SIG-M5 treated with dmso at 0.1 percent for 504 hours (cell line): ENCODE measurements at regions not wholly inside any gene's neighbourhood (a gene's known extent, or its start where the extent isn't known, plus 50 kb on each side); places are given as distances from the start of the nearest gene placed in this dataset.
A peak's percentile ranks its signal among the peaks of the same experiment; 100 is the strongest.
"Not testable (repeated sequence)": the region's sequence is repeated elsewhere in the genome, so short reads cannot be mapped to it uniquely, and the experiment has no call there.

ENCODE experiments used
- DNase-seq: peaks from one replicate; lab custom pipeline; 2025; ENCODE audit not compliant: unreplicated experiment; lab: John Stamatoyannopoulos, UW

DNA sequence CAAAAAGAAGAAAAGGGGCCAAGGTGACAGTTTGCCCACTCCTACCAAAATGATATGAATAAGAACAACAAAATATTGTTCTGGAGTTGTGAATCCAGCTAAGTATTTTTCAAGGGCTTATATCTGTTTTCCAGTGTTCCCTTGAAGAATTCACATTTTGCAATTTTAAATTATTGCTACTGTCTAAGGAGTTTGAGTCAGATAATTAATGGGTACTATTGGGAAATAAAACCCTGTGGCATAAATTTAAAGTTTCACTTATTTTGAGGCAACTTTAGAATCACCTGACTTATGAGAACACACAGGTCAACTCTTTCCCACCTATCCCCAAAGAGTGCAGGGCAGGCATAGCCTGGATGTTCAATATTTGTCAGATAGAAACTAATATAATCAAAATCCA, 188.0 kb upstream of the GHR start:
- DNase-seq = no peak

DNA sequence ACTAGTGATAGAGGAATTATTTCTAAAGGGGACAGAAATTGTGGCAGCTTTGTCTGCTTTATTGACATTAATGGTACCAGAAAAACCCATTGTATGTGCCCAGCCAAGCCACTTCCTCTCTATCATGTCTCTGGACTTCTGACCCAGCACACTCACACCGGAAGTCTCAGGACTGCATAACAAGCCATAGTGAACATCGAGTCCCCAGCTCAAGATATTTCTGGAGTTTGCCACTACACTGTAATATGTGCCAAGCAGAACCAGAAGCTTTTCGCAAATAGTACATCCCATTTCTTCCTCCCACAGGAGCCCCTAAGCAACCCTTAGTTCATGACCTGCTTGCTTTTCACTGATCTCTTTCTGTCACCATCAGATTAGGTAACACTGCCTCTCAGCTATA, 187.4 kb upstream of the GHR start:
- DNase-seq = no peak

DNA sequence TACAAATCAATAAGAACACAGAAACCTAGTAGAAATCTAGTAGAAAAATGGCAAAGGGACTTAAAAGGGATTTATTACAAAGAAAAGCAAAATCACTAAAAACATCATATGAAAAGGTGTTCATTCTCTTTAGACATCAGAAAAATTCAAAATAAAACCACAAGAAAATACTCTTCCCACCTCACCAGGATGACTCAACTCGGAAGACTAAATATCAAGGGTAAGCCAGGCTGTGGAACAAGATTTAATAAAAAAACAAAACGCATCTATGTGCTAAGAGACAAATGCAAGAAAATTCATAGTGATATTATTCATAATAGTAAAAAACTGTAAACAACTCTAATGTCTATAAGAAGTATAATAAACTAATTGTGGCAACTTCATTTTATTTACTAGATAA, 181.6 kb upstream of the GHR start:
- DNase-seq = no peak

DNA sequence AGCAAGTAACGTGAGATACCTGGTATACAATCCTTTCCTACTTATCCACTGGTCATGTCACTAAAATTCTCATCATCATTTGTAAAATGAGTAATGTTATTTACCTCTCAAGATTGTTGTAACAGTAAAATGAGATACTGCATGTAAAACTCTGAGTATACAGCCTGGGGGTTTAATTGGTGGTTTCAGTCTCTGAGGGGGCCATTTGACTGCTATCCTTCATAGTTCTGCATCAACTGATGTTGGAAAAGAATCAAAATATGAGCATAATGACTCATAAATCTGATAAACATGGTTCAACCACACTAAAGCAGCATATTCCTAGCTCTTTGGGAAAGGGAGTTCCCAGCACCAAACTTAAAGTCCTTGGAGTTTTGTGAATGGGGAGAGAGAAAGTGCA, 181.0 kb upstream of the GHR start:
- no peak for DNase-seq

DNA sequence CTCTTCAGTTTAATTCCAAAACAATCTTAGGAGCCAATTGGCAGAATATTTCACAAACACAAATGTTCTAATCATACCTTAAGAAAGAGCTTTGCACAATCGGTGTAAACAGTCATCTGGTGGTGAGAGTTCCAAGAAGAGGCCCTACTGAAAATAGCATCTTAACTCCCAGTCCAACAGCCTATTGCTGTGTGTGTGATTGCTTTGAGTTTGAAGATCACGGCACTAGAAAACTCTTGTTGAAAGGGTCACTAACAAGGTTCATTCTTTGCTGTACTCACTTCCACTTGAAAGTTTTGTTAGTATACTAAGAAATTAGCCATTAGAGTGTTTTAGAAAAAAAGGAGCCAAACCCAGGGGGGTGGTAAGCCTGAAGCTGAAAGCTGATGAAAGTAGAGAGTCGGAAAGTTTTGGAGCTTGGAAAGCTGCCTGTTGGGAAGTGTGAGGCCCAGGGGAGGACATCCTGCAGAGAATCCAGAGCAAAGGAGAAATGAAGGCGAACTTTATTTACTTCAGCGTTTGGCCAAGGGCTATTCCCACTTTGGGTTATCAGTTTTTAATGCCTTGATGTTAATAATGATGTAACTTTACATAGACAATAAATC, 180.3 kb upstream of the GHR start:
- no peak for DNase-seq

DNA sequence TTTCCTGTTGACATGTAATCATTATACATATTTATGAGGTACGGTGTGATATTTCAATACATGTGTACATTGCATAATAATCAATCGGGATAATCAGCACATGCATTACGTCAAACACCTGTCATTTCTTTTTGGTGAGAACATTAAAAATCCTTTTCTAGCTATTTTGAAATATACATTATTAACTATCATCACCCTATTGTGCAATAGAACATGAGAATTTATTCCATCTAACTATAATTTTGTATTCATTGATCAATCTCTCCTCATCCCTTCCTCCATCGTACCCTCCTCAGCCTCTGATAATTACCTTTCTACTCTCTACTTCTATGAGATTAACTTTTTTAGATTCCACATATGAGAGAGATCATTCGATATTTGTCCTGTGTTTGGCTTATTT, 170.9 kb upstream of the GHR start:
- DNase-seq = no peak

DNA sequence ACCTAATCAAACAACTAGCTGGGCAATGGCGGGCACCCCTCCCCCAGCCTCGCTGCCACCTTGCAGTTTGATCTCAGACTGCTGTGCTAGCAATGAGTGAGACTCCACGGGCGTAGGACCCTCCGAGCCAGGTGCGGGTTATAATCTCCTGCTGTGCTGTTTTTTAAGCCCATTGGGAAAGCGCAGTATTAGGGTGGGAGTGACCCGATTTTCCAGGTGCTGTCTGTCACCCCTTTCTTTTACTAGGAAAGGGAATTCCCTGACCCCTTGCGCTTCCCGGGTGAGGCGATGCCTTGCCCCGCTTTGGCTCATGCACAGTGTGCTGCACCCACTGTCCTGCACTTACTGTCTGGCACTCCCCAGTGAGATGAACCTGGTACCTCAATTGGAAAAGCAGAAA, 163.3 kb upstream of the GHR start:
- not testable (repeated sequence) for DNase-seq

DNA sequence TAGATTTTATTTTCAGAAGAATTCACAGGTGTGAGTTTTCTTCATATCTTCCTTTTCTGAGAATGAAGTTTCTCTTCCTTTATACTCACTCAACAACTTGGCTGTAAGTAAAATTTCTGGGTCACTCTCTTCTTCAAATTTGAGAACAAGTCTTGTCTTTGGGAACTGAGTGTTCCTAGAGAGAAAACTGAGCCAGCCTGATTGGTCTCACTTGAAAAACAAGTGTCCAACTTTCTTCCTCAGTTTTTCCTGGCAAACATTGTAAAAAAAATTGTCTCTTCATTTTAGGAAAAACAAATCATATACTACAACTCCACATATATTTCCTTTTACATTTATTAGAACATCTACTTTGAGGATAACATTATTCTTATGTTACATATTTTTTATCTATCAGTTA, 156.1 kb upstream of the GHR start:
- DNase-seq = no peak

DNA sequence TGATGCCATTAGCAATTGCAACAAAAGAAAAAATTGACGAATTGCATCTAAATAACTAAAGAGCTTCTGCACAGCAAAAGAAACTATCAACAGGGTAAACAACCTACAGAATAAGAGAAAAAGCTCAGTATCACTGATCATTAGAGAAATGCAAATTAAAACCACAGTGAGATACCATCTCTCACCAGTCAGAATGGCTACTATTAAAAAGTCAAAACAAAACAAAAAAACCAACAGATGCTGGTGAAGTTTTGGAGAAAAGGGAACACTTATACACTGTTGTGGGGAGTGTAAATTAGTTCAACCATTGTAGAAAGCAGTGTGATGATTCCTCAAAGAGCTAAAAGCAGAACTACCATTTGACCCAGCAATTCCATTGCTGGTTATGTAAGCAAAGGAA, 155.1 kb upstream of the GHR start:
- DNase-seq = not testable (repeated sequence)

DNA sequence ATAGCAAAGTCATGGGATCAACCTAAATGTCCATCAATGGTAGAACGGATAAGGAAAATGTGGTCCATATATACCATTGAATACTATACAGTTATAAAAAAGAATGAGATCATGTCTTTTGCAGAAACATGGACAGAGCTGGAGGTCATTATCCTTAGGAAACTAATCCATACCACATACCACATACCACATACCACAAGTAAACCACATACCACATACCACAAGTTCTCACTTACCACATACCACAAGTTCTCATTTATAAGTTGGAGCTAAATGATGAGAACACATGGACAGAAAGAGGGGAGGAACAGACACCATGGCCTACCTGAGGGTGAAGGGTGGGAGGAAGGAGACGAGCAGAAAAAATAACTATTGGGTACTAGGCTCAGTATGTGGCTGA, 154.6 kb upstream of the GHR start:
- DNase-seq = peak; percentile 2

DNA sequence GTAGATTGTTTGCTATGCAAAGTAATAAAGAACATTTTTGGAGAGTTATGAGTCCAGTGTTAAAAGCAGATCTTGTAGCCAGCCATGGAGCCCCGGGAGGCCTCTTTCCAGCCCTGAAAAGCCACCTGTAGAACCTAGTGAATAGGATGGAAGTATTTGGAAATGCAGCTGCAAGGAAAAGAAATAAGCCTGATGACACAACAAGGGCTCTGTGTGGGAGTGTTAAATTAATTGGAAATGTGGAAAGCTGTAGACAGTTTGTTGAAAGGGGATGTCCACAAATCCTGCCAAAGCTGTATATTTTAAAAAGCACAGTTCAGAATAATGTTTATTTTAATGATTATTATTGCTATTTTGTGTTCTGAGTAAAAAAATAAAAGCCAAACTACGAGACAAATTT, 152.5 kb upstream of the GHR start:
- DNase-seq = no peak

DNA sequence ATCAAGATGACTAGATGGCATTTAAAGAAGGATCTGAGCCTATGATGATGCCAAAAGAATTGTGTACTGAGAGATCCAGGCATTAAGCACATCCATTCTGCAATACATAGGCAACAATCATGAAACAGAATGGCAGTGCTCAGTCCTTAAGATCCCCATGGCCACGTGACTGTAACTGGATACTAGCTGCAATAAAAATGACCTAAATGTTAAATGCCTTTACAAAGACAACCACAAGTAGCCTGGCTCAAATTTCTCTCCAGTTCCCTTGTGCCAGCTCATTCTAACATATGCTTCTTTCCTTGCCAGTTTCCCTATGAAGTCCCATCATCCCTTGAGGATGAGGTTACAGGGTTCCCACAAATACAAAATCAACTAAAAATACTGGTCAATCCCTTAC, 148.3 kb upstream of the GHR start:
- DNase-seq = no peak

DNA sequence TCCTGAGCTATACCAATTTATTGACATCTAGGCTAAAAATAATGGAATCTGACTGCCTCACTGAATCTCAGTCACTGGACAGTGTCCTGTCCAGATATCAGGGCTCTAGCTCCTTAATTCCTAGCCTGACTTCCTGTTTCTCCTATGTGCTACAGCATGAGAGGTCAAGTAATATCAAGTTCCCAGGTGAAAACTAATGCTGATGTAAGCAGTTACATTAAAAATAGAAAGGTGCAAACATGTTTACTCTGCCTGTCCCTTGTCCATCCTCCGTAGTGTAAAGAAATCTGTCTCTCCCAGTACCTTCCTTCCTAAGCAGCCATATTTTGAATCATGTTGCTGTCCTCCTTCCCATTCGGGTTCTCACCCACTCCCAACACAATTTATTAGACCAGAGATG, 145.9 kb upstream of the GHR start:
- no peak for DNase-seq

DNA sequence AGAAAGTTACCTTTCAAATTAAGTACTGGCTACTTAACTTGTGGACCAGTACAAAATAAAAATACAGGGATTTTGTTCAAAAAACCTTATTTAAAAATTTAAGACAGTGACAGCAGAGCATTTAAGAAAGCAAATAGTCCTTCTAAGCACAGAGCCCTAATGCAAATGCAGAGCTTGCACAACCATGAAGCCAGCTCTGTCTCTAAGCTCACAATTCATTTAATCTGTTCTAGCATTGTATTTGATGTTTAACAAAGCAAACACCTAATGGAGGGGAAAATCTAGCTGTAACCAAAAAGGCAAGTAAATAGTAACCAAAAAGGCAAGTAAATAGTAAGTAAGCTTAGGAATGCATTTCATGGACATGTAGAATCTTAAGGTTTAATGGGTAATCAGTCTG, 138.7 kb upstream of the GHR start:
- no peak for DNase-seq

DNA sequence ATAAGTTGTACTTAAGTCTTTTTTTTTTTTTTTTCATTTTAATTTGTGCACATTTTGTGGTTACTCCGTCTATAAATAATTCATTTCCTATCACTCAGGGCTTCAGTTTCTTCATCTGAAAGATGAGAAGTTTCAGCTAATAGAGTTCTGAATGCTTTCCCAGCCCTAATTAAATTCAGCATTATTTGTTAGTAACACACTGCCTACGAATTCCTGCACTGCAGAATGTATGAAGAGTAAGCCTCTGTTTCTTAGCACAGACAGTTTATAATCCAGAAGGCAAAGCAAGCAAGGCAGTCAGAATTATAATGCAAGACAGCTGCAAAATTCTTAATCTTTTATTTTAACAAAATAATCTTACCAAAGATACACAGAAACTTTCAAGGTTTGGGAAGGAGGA, 138.0 kb upstream of the GHR start:
- DNase-seq = no peak

DNA sequence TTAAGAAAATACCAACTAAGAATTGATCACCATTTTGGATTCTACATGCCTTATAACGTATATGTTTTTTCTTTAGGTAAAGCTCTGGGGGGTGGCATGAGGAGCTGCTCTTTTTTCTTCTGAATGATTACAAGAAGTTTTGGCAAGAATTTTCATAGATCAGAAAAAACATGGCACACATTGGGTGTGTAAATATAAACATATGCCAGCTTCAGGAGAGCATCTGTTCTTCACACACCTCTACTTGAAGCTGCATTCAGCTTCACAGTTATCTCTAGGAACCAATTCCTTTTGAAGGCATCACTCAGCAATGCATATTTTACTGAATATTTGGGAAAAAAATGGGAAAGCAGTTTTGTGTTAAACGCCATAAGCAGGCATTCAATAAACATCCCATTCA, 122.7 kb upstream of the GHR start:
- DNase-seq = no peak

DNA sequence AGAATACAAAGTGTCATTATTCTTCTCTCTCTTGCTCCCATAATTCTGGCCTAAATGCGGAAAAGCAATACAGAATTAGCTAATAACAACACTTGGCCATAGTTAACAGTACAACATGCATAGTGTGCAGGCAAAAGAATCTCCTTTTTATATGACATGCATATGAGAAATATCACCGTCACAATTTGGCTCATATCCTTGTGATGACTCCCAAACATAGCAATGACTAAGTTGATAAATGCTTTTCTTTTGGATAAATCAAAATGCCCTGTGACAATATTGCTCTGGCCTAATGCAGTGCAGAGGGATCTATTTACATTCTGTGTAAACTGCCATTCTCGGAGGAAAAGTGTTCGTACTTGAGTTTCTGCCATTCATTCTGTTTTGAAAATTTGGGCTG, 121.9 kb upstream of the GHR start:
- DNase-seq = no peak

DNA sequence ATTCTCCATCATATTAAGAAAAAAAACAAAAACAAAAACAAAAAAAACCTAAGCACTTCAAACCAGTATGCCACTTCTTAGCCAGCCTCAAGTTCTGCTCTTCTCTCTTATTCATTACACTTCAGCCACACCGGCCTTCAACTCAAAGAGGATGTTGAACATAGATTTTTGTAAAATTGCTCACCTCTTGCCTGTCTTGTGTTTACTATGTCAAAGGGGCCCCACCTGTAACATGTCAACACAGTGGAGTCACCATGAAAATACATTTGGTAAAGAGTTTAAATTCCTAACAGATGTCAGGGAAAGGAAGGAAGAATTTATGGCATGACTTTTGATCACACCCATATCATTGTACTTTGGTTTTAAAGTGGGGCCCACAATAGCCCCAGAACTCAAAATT, 121.1 kb upstream of the GHR start:
- no peak for DNase-seq

DNA sequence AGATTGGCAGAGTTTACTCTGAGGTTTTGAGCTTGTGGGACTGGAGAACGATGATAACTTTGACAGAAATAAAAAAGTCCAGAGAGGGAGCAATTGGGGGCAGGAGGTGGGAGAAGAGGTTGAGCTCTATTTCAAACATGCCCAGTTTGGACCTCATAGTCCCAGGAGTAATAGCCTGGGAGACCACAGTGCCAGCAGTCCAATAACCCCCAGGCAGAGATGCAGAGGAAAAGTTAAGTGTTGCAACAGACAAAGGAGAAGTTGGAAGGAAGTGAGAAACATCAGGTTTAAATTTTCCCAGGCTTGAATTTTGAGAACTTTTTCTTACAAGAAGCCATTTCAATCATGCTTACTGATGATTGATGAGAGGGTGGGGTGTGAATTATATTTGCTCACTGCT, 117.0 kb upstream of the GHR start:
- DNase-seq = no peak

DNA sequence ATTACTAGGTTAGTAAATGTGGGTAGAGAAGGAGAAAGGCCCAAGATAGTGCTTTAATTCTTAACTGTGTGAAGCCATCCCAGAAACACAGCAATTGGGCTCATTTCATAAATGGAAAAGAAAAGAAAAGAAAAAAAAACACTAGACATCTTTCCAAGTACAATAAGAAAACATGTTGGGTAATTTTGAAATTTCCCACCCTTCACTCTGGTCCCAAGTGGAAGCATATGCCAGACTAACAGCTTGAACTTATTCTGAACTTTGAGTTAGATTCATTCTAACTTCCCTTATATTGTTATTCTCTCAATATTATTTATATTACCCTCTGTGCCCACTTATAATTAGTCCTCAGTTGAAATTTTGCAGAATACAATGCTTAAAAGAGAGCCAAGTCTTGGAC, 113.4 kb upstream of the GHR start:
- DNase-seq = no peak

DNA sequence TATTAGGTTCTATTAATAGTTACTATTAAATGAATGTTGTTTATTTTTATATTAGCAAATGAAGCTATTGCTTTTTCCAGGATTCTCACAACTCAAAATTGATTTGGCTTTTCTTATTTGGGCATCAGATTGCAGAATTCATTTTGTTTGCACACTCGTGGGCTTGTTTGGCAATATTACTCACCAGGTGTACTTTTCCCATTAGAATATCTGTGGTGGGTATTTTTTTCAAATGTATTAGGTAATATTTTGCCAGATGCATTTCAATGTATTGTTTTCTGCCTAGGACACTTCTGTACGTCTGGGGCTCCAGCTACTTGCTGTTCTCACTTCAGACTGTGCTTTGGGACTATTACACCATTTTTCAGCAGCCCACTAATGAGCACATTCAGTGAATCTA, 108.0 kb upstream of the GHR start:
- DNase-seq = no peak

DNA sequence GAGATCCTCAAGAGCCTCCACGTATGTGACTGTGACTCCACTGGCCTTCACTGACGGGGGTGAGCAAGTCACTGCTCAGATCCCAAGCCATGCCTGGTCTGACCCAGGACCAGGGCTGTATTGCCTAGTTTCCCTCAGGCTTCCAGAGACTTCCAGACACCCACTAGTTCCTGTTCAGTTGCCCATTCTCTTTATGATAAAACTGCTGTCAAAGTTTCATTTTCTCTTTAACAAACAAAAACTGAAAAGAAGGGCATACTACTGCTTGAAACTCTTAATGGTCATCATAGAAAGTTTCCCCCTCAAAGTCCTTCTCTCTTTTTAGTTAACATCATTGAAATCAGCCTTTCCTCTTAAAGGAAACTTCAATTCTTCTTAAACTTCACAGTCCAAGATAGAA, 105.7 kb upstream of the GHR start:
- no peak for DNase-seq

DNA sequence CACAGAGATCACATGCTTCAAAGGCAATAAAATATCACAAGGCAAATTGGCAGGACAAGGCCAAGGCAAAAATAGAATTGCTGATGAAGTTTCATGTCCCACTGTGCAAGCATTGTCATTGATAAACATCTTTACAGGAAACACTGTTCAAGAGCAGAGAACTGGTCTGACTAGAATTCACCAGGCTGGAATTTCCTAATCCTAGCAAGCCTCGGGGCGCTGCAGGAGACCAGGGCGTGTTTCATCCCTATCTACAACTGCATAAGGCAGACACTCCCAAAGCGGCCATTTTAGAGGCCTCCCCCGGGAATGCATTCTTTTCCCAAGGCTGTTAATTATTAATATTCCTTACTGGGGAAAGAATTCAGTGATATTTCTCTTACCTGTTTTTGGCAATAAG, 103.7 kb upstream of the GHR start:
- not testable (repeated sequence) for DNase-seq

DNA sequence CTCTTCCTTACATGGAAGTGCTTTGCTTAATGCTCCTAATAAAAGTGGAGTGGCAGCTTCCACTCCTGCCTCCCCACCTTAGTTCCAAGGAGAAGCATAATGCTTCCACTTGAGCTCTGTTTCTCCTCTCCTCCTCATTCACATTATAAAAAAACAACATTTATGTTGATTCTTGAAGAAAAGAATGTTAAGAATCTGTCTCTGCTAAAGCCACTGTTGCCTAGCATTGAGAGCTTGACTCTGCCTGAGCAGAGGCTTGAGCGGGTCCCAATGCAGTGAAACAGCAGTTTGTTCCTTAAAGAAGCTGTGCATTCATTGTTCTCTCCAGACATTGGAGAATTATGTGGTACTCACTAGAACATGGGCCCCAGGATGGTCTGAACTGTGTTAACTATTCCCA, 101.5 kb upstream of the GHR start:
- no peak for DNase-seq
